NCI-H2196 treated with DMSO at 0.1 percent for 48 hours (cell line): ENCODE measurements at regions not wholly inside any gene's neighbourhood (a gene's known extent, or its start where the extent isn't known, plus 50 kb on each side); places are given as distances from the start of the nearest gene placed in this dataset.

Experiments
- DNase-seq: peaks from one replicate; lab custom pipeline; 2025; ENCODE audit not compliant: unreplicated experiment; lab: John Stamatoyannopoulos, UW

- DNase-seq: no peak
These were observed 56.3 kb upstream of the SNX2 start for GRCh38 chr5:122718611-122719010.

GRCh38 chr5:122719991-122720746 lies 54.7 kb upstream of the SNX2 start:
- DNase-seq: no peak

- DNase-seq: no peak
These were observed 53.8 kb upstream of the SNX2 start for GRCh38 chr5:122721127-122721526.

- no peak for DNase-seq
These were observed 52.5 kb upstream of the SNX2 start for GRCh38 chr5:122722341-122722740.

GRCh38 chr5:122723606-122724352 lies 51.1 kb upstream of the SNX2 start:
- no peak for DNase-seq
